GM12892 (cell line): ENCODE measurements at regions not wholly inside any gene's neighbourhood (a gene's known extent, or its start where the extent isn't known, plus 50 kb on each side); places are given as distances from the start of the nearest gene placed in this dataset.

ENCODE experiments used
- POLR2AphosphoS5 ChIP-seq: IDR thresholded peaks from 2 replicates; pipeline ENCODE4 v1.6.1; 2011; ENCODE audit warnings: low read depth, low read length, control low read depth
- TAF1 ChIP-seq: IDR thresholded peaks from 2 replicates; pipeline ENCODE4 v1.6.1; 2011; ENCODE audit warnings: low read depth, mild to moderate bottlenecking, control low read depth, low read length, borderline replicate concordance

DNA sequence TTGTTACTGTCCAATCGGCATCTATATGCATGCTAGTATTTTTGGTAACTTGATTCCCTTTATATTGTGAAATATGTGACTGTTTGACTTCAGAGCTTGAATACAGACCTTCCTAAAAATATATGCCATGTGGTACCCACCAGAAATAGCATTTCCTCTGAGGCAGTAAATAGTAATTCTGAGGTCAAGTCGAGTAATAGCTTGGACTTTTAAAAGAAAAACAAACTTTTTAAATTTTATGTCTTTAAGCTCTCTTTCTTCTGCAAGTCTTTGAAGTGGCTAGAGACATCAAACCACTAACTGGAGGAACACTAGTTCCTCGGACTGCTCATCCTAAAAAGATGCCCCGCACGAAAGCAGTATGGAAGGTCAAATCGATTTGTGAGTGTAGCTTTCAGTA lies 396.8 kb upstream of the SLC14A2 start:
- TF ChIP-seq TAF1 (no peak), POLR2AphosphoS5 (no peak)
